Breast epithelium (tissue), 3 donors: ENCODE measurements at regions not wholly inside any gene's neighbourhood (a gene's known extent, or its start where the extent isn't known, plus 50 kb on each side); places are given as distances from the start of the nearest gene placed in this dataset.

ENCODE experiments used
- POLR2A ChIP-seq: fragments of 450-650 bp; IDR thresholded peaks from one replicate; pipeline ENCODE4 v1.6.1; 2016; ENCODE audit warnings: antibody characterized with exemption, mild to moderate bottlenecking, moderate library complexity
- TF ChIP-seq, protein P1 (sequence below), 3 donors: fragments of 450-650 bp; IDR thresholded peaks; one replicate each; pipeline ENCODE4 v1.5.1; 2016 to 2017; ENCODE audit warnings: antibody characterized with exemption in 3 of 3, mild to moderate bottlenecking in 3 of 3, moderate library complexity in 3 of 3

DNA sequence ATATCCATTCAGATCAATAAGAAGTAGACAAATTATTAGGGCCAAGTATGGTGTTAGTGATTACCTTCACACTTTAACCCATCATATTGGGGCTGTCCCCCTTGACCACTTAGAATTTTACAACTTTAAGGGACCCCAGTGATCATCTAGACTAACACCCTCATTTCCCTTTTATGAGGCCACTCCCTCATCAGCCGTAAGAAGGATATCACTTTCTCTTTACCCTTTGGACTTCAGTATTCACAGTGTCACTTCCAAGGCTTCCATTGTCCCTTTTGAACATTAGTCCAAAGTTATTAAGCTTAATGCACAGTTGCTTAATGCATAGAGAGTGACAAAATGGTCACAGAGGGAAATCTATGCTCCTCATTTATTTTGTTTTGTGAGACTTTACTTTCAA, 172.4 kb upstream of the MPPED2 start:
- TF ChIP-seq, protein P1, sequence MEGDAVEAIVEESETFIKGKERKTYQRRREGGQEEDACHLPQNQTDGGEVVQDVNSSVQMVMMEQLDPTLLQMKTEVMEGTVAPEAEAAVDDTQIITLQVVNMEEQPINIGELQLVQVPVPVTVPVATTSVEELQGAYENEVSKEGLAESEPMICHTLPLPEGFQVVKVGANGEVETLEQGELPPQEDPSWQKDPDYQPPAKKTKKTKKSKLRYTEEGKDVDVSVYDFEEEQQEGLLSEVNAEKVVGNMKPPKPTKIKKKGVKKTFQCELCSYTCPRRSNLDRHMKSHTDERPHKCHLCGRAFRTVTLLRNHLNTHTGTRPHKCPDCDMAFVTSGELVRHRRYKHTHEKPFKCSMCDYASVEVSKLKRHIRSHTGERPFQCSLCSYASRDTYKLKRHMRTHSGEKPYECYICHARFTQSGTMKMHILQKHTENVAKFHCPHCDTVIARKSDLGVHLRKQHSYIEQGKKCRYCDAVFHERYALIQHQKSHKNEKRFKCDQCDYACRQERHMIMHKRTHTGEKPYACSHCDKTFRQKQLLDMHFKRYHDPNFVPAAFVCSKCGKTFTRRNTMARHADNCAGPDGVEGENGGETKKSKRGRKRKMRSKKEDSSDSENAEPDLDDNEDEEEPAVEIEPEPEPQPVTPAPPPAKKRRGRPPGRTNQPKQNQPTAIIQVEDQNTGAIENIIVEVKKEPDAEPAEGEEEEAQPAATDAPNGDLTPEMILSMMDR (IDR thresholded peaks at IDR 0.05), result no peak
- TF ChIP-seq POLR2A, result no peak
